Left lung (tissue), 4 donors: ENCODE measurements at regions not wholly inside any gene's neighbourhood (a gene's known extent, or its start where the extent isn't known, plus 50 kb on each side); places are given as distances from the start of the nearest gene placed in this dataset.

Experiments
- ATAC-seq: fragments of 200-7000 bp; cut with Tn5 transposase; one replicate; pipeline ENCODE4 v1.9.1; 2020; ENCODE audit warnings: moderate library complexity
- DNase-seq, 4 donors: peaks; one replicate each; pipeline ENCODE4 v3.0.0-alpha.2; 2013 to 2020
- H3K27ac ChIP-seq, 2 donors: fragments of 200-600 bp; sonication (generic) in 1 of 2; one replicate each; pipeline versions ENCODE4 v1.5.0 to v1.8.0; 2020 to 2021
- H3K27me3 ChIP-seq, 2 donors: fragments of 200-600 bp; sonication (generic) in 1 of 2; one replicate each; pipeline versions ENCODE4 v1.5.0 to v1.8.0; 2020 to 2021
- H3K36me3 ChIP-seq, 2 donors: fragments of 200-600 bp; sonication (generic) in 1 of 2; one replicate each; pipeline versions ENCODE4 v1.5.0 to v1.8.0; 2020 to 2021
- H3K4me1 ChIP-seq, 2 donors: fragments of 200-600 bp; one replicate each; pipeline ENCODE4 v1.8.0; 2021
- H3K4me3 ChIP-seq, 2 donors: fragments of 200-600 bp; sonication (generic) in 1 of 2; one replicate each; pipeline versions ENCODE4 v1.5.0 to v1.8.0; 2020 to 2021; ENCODE audit warnings: mild to moderate bottlenecking in 1 of 2
- H3K9me3 ChIP-seq, 2 donors: fragments of 200-600 bp; sonication (generic) in 1 of 2; one replicate each; pipeline versions ENCODE4 v1.5.0 to v1.8.0; 2020 to 2021
- intact Hi-C, 2 donors: fragments of 100-400 bp; cut with DNase I; formaldehyde crosslinking; loops; one replicate each; pipeline versions ENCODE4 v1.11.2 to v1.14.2; 2022
- TF ChIP-seq, protein P1 (sequence below), 2 donors: fragments of 200-600 bp; sonication (generic) in 1 of 2; IDR thresholded peaks; one replicate each; pipeline versions ENCODE4 v1.5.0 to v1.8.0; 2021; ENCODE audit warnings: antibody characterized with exemption in 2 of 2
- donor health status: DM: no; HTN: yes; CAD: no.
- donor health status: DM: no; HTN: no; CAD: no.

DNA sequence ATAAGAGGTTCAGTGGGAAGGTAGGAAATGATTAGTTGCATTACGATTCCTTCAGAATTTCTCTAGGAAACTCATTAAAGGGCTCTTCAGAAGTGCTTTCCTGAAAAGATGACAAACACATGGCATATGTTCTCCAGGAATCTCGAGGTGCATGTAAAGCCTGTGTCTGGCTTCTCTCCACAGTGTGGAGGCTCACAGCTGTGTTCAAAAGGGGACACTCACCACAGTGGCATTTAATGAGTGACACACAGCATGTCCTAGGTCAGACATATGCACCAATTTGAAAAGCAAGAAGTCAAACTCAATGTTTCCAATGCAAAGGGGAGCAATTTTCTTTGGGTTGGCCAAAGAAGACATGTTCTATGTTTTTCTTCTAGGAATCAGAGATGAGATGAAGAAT lies 976.9 kb downstream of the MAT2B start:
- TF ChIP-seq, protein P1, sequence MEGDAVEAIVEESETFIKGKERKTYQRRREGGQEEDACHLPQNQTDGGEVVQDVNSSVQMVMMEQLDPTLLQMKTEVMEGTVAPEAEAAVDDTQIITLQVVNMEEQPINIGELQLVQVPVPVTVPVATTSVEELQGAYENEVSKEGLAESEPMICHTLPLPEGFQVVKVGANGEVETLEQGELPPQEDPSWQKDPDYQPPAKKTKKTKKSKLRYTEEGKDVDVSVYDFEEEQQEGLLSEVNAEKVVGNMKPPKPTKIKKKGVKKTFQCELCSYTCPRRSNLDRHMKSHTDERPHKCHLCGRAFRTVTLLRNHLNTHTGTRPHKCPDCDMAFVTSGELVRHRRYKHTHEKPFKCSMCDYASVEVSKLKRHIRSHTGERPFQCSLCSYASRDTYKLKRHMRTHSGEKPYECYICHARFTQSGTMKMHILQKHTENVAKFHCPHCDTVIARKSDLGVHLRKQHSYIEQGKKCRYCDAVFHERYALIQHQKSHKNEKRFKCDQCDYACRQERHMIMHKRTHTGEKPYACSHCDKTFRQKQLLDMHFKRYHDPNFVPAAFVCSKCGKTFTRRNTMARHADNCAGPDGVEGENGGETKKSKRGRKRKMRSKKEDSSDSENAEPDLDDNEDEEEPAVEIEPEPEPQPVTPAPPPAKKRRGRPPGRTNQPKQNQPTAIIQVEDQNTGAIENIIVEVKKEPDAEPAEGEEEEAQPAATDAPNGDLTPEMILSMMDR (IDR thresholded peaks at IDR 0.05) = no peak
- H3K9me3 ChIP-seq = no peaks in the 10 kb centered on the region
- H3K4me3 ChIP-seq = no peak overlapping the region
- no peaks in the 10 kb centered on the region for H3K36me3 ChIP-seq
- H3K4me1 ChIP-seq = no peaks in the 10 kb centered on the region
- no peaks in the 10 kb centered on the region for H3K27me3 ChIP-seq
- no peak overlapping the region for H3K27ac ChIP-seq
- intact Hi-C loops = no loop called here
- ATAC-seq = no peak
- no peak for DNase-seq

DNA sequence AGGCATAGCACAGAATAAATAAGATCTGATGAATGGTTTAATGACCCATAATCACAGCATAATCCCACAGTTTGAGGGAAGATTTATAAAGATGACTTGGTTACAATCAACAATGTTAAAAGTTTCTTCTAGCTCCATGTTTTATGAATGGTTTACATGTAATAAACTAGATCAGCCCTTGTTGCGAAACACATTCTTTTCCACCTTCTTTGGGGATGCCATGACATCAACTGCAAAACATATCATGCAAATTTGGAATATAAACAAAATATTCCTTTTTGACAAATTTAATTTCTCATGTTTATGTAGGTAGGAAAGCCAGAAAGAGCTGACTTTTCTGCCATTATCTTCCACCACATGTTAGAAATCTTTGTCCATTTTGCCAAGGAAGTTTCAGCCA lies 979.5 kb downstream of the MAT2B start:
- intact Hi-C loops = no loop called here
- H3K4me1 ChIP-seq = no peaks in the 10 kb centered on the region
- ATAC-seq = no peak
- TF ChIP-seq, protein P1 (IDR thresholded peaks at IDR 0.05) = no peak
- H3K27ac ChIP-seq = no peak overlapping the region
- no peaks in the 10 kb centered on the region for H3K9me3 ChIP-seq
- H3K4me3 ChIP-seq = no peak overlapping the region
- no peaks in the 10 kb centered on the region for H3K27me3 ChIP-seq
- DNase-seq = no peak
- H3K36me3 ChIP-seq = no peaks in the 10 kb centered on the region

- no peaks in the 10 kb centered on the region for H3K27me3 ChIP-seq
- ATAC-seq (no peak), DNase-seq (no peak)
- no peak overlapping the region for H3K4me3 ChIP-seq
- TF ChIP-seq, protein P1 (IDR thresholded peaks at IDR 0.05) = no peak
- no peaks in the 10 kb centered on the region for H3K4me1 ChIP-seq
- no peaks in the 10 kb centered on the region for H3K9me3 ChIP-seq
- no peaks in the 10 kb centered on the region for H3K36me3 ChIP-seq
- intact Hi-C loops = no loop called here
- H3K27ac ChIP-seq = no peak overlapping the region
Measured at GRCh38 chr5:164487939-164488338, 982.5 kb downstream of the MAT2B start.

- H3K27me3 ChIP-seq = no peaks in the 10 kb centered on the region
- no peak for ATAC-seq
Measured at GRCh38 chr5:164497311-164498064, 992.1 kb downstream of the MAT2B start.

DNA sequence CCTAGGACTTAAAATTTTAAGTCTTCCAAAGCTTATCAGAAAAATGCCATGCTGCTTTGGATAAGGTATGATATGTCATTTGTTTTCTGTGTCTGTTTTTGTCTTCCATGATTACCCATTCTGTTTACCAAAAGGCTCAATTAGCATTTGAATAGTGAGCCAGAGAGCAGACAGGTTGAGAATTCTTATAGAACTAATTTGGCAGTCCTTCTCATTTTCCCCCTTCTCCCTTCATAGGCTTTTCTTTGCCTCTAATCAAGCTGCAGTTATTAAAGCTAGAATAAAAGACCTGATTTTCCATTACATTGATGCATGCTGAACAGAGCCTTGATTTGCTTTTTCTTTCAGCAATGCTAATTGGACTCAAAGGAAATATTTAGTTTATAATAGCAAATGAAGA lies 993.0 kb downstream of the MAT2B start:
- Histone ChIP-seq H3K27me3 (no peaks in the 10 kb centered on the region), H3K4me1 (no peaks in the 10 kb centered on the region), H3K9me3 (no peaks in the 10 kb centered on the region), H3K27ac (no peak overlapping the region), H3K4me3 (no peak overlapping the region), H3K36me3 (no peaks in the 10 kb centered on the region)
- no peak for ATAC-seq
- no peak for DNase-seq
- intact Hi-C loops = no loop called here
- TF ChIP-seq, protein P1 (IDR thresholded peaks at IDR 0.05) = no peak

More at GRCh38 chr5:164497311-164498064, 992.1 kb downstream of the MAT2B start:
- TF ChIP-seq, protein P1 (IDR thresholded peaks at IDR 0.05) = no peak
- peak in 2 of 4 donors; percentile 43 to 55 for DNase-seq
- no peaks in the 10 kb centered on the region for H3K4me1 ChIP-seq
- H3K4me3 ChIP-seq = no peak overlapping the region
- H3K36me3 ChIP-seq = no peaks in the 10 kb centered on the region
- intact Hi-C loops = no loop called here
- no peaks in the 10 kb centered on the region for H3K9me3 ChIP-seq
- no peak overlapping the region for H3K27ac ChIP-seq
